Adrenal gland (tissue), 9 donors: ENCODE measurements at regions not wholly inside any gene's neighbourhood (a gene's known extent, or its start where the extent isn't known, plus 50 kb on each side); places are given as distances from the start of the nearest gene placed in this dataset.

ENCODE experiments used
- DNase-seq, 7 donors: peaks; one replicate each; pipeline ENCODE4 v3.0.0-alpha.2; 2019 to 2020
- H3K27ac ChIP-seq, 5 donors: fragments of 200-600 bp; sonication (generic) in 4 of 5; 1 replicate in 3 of 5; 2 replicates in 2 of 5; pipeline versions ENCODE4 v1.5.1 to v1.8.0; 2016 to 2020; ENCODE audit warnings: mild to moderate bottlenecking in 1 of 5
- H3K27me3 ChIP-seq: fragments of 200-600 bp; 2 replicates; pipeline ENCODE4 v1.8.0; 2021
- H3K36me3 ChIP-seq, 2 donors: fragments of 200-600 bp; replicated peaks in 1 of 2; 1 replicate in 1 of 2; 2 replicates in 1 of 2; pipeline versions ENCODE4 v1.5.1 to v1.8.0; 2018 to 2022
- H3K4me1 ChIP-seq, 2 donors: fragments of 200-600 bp; replicated peaks in 1 of 2; 1 replicate in 1 of 2; 2 replicates in 1 of 2; pipeline versions ENCODE4 v1.5.1 to v1.8.0; 2018 to 2021
- H3K4me3 ChIP-seq, 4 donors: fragments of 200-600 bp; sonication (generic) in 3 of 4; one replicate each; pipeline ENCODE4 v1.5.1; 2016 to 2018
- H3K9me3 ChIP-seq, 3 donors: fragments of 200-600 bp; sonication (generic) in 1 of 3; replicated peaks in 1 of 3; 1 replicate in 2 of 3; 2 replicates in 1 of 3; pipeline versions ENCODE4 v1.5.1 to v1.8.0; 2016 to 2021
- POLR2A ChIP-seq, 2 donors: fragments of 450-650 bp; IDR thresholded peaks; one replicate each; pipeline ENCODE4 v1.6.1; 2017; ENCODE audit warnings: antibody characterized with exemption in 2 of 2, mild to moderate bottlenecking in 2 of 2, moderate library complexity in 1 of 2
- WGBS, 4 donors: extraction: QIAGEN DNeasy Blood & Tissue Kit in 2 of 4; methylation state at CpG; one replicate each; pipeline versions ENCODE4 v1.1.5 to v1.1.7; 2013 to 2017; 5-methylcytosine and 5-hydroxymethylcytosine counted together
- intact Hi-C, 2 donors: fragments of 100-400 bp; cut with DNase I; formaldehyde crosslinking; loops; one replicate each; pipeline versions ENCODE4 v1.14.1 to v1.15.0; 2022 to 2023
- TF ChIP-seq, protein P1 (sequence below), 6 experiments: fragments of 450-650 bp in 4 of 6; fragments of 200-600 bp in 2 of 6; sonication (generic) in 1 of 6; IDR thresholded peaks; 1 replicate in 5 of 6; 2 replicates in 1 of 6; pipeline versions ENCODE4 v1.5.1 to v1.8.0; 2016 to 2021; ENCODE audit warnings: antibody characterized with exemption in 6 of 6, mild to moderate bottlenecking in 2 of 6, moderate library complexity in 1 of 6
- donor health status: healthy with polysubstance abuse.
- donor health status: Bipolar disorder and iron deficiency.
- donor health status: DM: yes; HTN: yes; CAD: no.
- donor health status: DM: no; HTN: no; CAD: no.
- donor health status: DM: no; HTN: no; CAD: no.

DNA sequence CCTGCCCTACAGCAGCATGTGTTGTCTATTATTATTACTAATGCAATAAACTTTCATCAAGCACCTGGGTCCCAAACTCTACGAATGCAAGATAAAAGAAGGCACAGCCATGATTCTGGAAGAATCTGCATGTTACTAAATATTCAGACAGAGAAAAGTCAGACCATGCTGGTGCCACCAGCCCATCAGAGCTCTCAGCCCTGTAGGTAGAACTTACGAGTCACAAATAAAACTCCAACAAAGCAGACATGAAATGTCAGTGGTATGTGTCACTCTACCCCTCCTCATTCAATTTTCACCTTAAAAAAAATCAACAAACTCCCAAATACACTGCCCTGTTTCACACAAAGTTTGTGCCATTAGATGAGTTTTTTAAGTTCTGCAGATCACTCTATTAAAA is 62.4 kb upstream of the TIAM1 start:
- WGBS, 4 donors: 71 to 79% (median 77%) methylated on average over 2 of the region's 2 CpGs
- intact Hi-C loops: no loop called here
- Histone ChIP-seq H3K36me3 (no peaks in the 10 kb centered on the region), H3K27me3 (no peaks in the 10 kb centered on the region), H3K4me1 (peaks cover 0 to 7% of the 10 kb centered on the region in 2 donors), H3K27ac (no peak overlapping the region), H3K9me3 (no peaks in the 10 kb centered on the region), H3K4me3 (no peak overlapping the region)
- no peak for TF ChIP-seq POLR2A (IDR thresholded peaks at IDR 0.05)
- TF ChIP-seq, protein P1, sequence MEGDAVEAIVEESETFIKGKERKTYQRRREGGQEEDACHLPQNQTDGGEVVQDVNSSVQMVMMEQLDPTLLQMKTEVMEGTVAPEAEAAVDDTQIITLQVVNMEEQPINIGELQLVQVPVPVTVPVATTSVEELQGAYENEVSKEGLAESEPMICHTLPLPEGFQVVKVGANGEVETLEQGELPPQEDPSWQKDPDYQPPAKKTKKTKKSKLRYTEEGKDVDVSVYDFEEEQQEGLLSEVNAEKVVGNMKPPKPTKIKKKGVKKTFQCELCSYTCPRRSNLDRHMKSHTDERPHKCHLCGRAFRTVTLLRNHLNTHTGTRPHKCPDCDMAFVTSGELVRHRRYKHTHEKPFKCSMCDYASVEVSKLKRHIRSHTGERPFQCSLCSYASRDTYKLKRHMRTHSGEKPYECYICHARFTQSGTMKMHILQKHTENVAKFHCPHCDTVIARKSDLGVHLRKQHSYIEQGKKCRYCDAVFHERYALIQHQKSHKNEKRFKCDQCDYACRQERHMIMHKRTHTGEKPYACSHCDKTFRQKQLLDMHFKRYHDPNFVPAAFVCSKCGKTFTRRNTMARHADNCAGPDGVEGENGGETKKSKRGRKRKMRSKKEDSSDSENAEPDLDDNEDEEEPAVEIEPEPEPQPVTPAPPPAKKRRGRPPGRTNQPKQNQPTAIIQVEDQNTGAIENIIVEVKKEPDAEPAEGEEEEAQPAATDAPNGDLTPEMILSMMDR (IDR thresholded peaks at IDR 0.05): no peak
- no peak for DNase-seq

DNA sequence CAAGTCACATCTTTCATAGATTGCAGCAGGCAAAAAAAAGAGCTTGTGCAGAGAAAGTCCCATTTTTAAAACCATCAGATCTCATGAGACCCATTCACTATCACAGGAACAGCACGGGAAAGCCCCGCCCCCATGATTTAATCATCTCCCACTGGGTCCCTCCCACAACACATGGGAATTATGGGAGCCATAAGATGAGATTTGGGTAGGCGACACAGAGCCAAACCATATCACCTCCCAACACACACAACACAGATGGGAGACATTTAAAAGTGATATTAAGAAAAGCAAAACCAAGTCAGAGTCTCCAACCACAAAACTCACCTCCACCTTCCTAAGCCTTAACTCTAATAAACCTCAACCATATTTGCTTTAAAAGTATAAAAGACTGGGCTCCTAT is 61.5 kb upstream of the TIAM1 start:
- no peak overlapping the region for H3K4me3 ChIP-seq
- peaks cover 0 to 7% of the 10 kb centered on the region in 2 donors for H3K4me1 ChIP-seq
- no peak for DNase-seq
- H3K27me3 ChIP-seq: no peaks in the 10 kb centered on the region
- WGBS, 4 donors: 76 to 88% (median 86%) methylated on average over 3 of the region's 3 CpGs
- intact Hi-C loops: no loop called here
- TF ChIP-seq, protein P1 (IDR thresholded peaks at IDR 0.05): no peak
- TF ChIP-seq POLR2A (IDR thresholded peaks at IDR 0.05): no peak
- no peak overlapping the region for H3K27ac ChIP-seq
- no peaks in the 10 kb centered on the region for H3K9me3 ChIP-seq
- H3K36me3 ChIP-seq: no peaks in the 10 kb centered on the region

DNA sequence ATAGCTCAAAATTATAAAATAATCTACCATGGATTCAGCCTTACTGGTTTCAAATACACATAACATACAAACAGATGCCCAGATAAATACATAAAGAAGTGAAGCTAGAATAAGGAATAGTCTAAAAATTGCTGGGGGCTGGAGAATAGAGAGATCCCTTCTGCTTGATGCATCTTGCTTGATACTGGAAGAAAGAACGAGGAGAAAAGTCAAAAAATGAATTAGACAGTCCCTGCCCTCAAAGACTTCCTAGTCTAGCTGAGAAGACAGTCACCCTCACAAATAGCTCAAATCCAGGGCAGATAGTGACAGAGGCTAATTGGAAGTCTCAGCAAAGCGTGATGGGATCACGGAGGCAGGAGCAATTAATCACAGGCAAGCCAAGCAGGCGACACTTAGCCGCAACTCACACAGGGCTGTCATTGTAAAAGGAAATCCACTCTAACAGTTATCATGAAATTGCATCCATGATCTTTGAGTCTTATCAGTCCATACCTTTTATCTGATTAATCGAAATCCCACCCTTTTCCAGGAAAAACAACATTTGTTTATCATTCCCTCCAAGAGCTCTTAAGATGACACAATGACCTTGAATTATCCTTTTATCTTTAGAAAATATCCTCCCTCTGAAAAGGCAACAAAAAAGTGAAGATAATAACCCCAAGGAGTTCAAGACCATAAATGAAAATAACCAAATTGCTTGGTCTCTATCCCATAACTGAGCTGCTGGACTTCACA is 59.7 kb upstream of the TIAM1 start:
- TF ChIP-seq POLR2A (IDR thresholded peaks at IDR 0.05): no peak
- TF ChIP-seq, protein P1 (IDR thresholded peaks at IDR 0.05): no peak
- 17 to 38% (median 30%) methylated on average over 6 of the region's 6 CpGs for WGBS, 4 donors
- Histone ChIP-seq H3K27me3 (no peaks in the 10 kb centered on the region), H3K36me3 (no peaks in the 10 kb centered on the region), H3K9me3 (no peaks in the 10 kb centered on the region), H3K4me3 (no peak overlapping the region), H3K4me1 (peaks cover 0 to 7% of the 10 kb centered on the region in 2 donors), H3K27ac (no peak overlapping the region)
- intact Hi-C loops: no loop called here
- no peak for DNase-seq

DNA sequence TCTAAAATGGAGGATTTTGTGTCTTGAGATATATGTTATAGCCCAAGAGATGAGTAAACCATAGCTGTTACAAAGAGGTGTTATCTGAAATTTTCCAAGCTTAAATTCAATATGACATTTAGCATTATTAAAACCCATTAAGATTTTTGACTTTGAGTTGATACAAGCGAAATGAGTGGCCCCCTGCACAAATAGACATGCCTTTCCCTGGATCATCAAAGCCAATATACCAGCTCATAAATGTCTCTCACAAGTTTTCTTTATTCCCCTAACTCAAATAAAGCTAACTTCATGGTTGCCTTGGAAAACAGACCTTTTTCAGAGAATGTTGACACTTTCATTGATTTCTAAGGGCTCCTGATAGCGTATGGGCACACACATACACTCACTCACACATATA is 55.5 kb upstream of the TIAM1 start:
- intact Hi-C loops: no loop called here
- TF ChIP-seq POLR2A (IDR thresholded peaks at IDR 0.05): no peak
- TF ChIP-seq, protein P1 (IDR thresholded peaks at IDR 0.05): no peak
- Histone ChIP-seq H3K9me3 (no peaks in the 10 kb centered on the region), H3K4me1 (peaks cover 0 to 7% of the 10 kb centered on the region in 2 donors), H3K27ac (no peak overlapping the region), H3K36me3 (no peaks in the 10 kb centered on the region), H3K4me3 (no peak overlapping the region), H3K27me3 (no peaks in the 10 kb centered on the region)
- WGBS, 4 donors: 93 to 99% (median 95%) methylated on average over 2 of the region's 2 CpGs
- DNase-seq: no peak
